Osteoblast (primary cell): ENCODE measurements at regions not wholly inside any gene's neighbourhood (a gene's known extent, or its start where the extent isn't known, plus 50 kb on each side); places are given as distances from the start of the nearest gene placed in this dataset.

Source experiments
- DNase-seq: peaks from one replicate; pipeline ENCODE4 v3.0.0; 2011; ENCODE audit warnings: low spot score, mixed read lengths; ENCODE audit not compliant: insufficient read length; ENCODE audit errors: missing footprints
- H2AFZ ChIP-seq: 2 replicates; pipeline ENCODE4 v1.6.0; 2011; ENCODE audit warnings: mild to moderate bottlenecking, low read length
- H3K27ac ChIP-seq: 2 replicates; pipeline ENCODE4 v1.5.1; 2011; ENCODE audit warnings: mild to moderate bottlenecking, low read depth, low read length, moderate library complexity
- H3K27me3 ChIP-seq: 2 replicates; pipeline ENCODE4 v1.6.0; 2012; ENCODE audit warnings: mild to moderate bottlenecking, control low read depth, inconsistent platforms, low read length, moderate library complexity; ENCODE audit not compliant: insufficient read depth
- H3K36me3 ChIP-seq: 2 replicates; pipeline ENCODE4 v1.5.1; 2011; ENCODE audit warnings: mild to moderate bottlenecking, low read length, control low read depth, moderate library complexity; ENCODE audit not compliant: insufficient read depth
- H3K4me1 ChIP-seq: 2 replicates; pipeline ENCODE4 v1.5.1; 2011; ENCODE audit warnings: mild to moderate bottlenecking, low read length, control low read depth, moderate library complexity; ENCODE audit not compliant: insufficient read depth
- H3K4me2 ChIP-seq: 2 replicates; pipeline ENCODE4 v1.6.0; 2011; ENCODE audit warnings: mild to moderate bottlenecking, low read length; ENCODE audit not compliant: insufficient read depth
- H3K4me3 ChIP-seq: fragments of 200-600 bp; sonication (generic); 3 replicates; pipeline ENCODE4 v1.5.1; 2012; ENCODE audit warnings: mild to moderate bottlenecking, low read length, inconsistent platforms; ENCODE audit not compliant: insufficient read depth
- H3K79me2 ChIP-seq: 2 replicates; pipeline ENCODE4 v1.6.0; 2012; ENCODE audit warnings: mild to moderate bottlenecking, low read length, control low read depth, inconsistent platforms; ENCODE audit not compliant: insufficient read depth
- H3K9me3 ChIP-seq: 2 replicates; pipeline ENCODE4 v1.5.1; 2011; ENCODE audit warnings: low read depth, low read length, control low read depth
- H4K20me1 ChIP-seq: 2 replicates; pipeline ENCODE4 v1.6.0; 2012; ENCODE audit warnings: mild to moderate bottlenecking, low read length, control low read depth; ENCODE audit not compliant: insufficient read depth
- TF ChIP-seq, protein P1 (sequence below): IDR thresholded peaks from 2 replicates; pipeline ENCODE4 v1.5.1; 2011; ENCODE audit warnings: mild to moderate bottlenecking, low read depth, low read length, moderate library complexity; ENCODE audit errors: extremely low read depth

DNA sequence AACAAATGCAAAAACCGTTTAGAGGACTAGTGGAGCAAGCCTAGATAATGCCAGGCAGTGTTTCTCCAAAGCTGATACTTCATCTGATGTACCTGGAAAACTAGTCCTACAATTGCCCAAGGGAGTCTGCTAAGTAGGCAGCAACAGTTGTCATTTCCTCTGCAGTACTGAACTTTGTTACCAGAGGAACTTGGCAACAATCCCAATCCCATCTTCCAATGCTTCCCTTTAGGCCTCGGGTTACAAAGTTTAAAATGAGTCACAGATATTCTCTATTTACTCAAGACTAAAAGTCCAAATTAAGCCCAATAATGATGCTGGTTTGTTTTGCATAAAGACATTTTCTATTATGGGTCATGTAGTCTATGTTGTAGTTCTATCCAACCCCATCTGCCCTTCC, 120.0 kb upstream of the GLRA2 start:
- no peaks in the 10 kb centered on the region for H3K4me1 ChIP-seq
- H3K4me2 ChIP-seq = no peak overlapping the region
- H4K20me1 ChIP-seq = no peaks in the 10 kb centered on the region
- H3K4me3 ChIP-seq = no peak overlapping the region
- H3K27me3 ChIP-seq = no peaks in the 10 kb centered on the region
- H3K36me3 ChIP-seq = no peaks in the 10 kb centered on the region
- no peak overlapping the region for H2AFZ ChIP-seq
- no peaks in the 10 kb centered on the region for H3K9me3 ChIP-seq
- no peak for DNase-seq
- no peak overlapping the region for H3K27ac ChIP-seq
- TF ChIP-seq, protein P1, sequence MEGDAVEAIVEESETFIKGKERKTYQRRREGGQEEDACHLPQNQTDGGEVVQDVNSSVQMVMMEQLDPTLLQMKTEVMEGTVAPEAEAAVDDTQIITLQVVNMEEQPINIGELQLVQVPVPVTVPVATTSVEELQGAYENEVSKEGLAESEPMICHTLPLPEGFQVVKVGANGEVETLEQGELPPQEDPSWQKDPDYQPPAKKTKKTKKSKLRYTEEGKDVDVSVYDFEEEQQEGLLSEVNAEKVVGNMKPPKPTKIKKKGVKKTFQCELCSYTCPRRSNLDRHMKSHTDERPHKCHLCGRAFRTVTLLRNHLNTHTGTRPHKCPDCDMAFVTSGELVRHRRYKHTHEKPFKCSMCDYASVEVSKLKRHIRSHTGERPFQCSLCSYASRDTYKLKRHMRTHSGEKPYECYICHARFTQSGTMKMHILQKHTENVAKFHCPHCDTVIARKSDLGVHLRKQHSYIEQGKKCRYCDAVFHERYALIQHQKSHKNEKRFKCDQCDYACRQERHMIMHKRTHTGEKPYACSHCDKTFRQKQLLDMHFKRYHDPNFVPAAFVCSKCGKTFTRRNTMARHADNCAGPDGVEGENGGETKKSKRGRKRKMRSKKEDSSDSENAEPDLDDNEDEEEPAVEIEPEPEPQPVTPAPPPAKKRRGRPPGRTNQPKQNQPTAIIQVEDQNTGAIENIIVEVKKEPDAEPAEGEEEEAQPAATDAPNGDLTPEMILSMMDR = no peak
- no peaks in the 10 kb centered on the region for H3K79me2 ChIP-seq

GRCh38 chrX:14406225-14406624, 123.1 kb upstream of the GLRA2 start:
- Histone ChIP-seq H3K9me3 (no peaks in the 10 kb centered on the region), H3K79me2 (no peaks in the 10 kb centered on the region), H4K20me1 (no peaks in the 10 kb centered on the region), H3K4me3 (no peak overlapping the region), H2AFZ (no peak overlapping the region), H3K4me1 (no peaks in the 10 kb centered on the region), H3K4me2 (no peak overlapping the region), H3K36me3 (no peaks in the 10 kb centered on the region), H3K27me3 (no peaks in the 10 kb centered on the region), H3K27ac (no peak overlapping the region)
- TF ChIP-seq, protein P1 = no peak
- no peak for DNase-seq

DNA sequence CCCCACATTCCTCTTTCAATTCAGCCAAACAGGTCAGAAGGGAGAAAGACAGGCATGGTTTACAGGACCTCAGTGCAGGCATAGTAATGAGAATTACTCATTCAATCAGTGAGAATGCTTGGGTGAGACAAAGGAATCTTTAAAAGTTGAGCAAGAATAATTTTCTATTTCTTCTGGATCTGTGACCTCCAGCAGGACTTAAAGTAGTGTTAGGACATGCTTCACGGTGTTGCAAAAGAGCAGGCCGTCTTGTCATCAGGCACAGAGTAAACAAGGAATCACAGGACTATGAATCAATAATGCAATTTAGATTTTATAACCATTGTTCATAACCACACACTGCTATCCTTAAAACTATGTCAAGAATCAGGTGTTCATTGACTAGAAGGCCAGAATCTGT, 130.6 kb upstream of the GLRA2 start:
- no peaks in the 10 kb centered on the region for H3K27me3 ChIP-seq
- H2AFZ ChIP-seq = no peak overlapping the region
- H3K36me3 ChIP-seq = no peaks in the 10 kb centered on the region
- H3K79me2 ChIP-seq = no peaks in the 10 kb centered on the region
- no peak overlapping the region for H3K4me3 ChIP-seq
- H4K20me1 ChIP-seq = no peaks in the 10 kb centered on the region
- no peak overlapping the region for H3K27ac ChIP-seq
- no peak for DNase-seq
- no peak overlapping the region for H3K4me2 ChIP-seq
- TF ChIP-seq, protein P1 = no peak
- H3K9me3 ChIP-seq = no peaks in the 10 kb centered on the region
- H3K4me1 ChIP-seq = no peaks in the 10 kb centered on the region

DNA sequence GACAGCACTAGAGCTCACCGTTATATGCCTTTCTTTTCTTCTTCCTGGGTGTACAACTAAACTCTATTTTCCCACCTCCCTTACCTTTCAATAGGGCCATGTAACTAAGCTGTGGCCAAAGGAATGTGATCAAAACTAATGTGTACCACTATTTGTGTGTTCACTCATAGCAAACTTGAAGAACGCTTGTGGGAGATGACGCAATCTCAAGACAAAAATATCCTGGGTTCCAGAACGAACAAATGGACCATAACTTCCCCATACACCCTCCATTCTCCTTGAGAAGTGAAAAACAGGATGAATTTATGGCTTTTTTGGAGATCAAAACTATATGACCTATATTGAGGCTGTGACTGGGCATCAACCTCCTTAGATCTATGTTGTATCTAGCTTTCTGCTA, 139.7 kb upstream of the GLRA2 start:
- H2AFZ ChIP-seq = no peak overlapping the region
- no peaks in the 10 kb centered on the region for H3K4me1 ChIP-seq
- no peak overlapping the region for H3K4me2 ChIP-seq
- H3K27me3 ChIP-seq = no peaks in the 10 kb centered on the region
- no peaks in the 10 kb centered on the region for H3K9me3 ChIP-seq
- H3K27ac ChIP-seq = no peak overlapping the region
- TF ChIP-seq, protein P1 = no peak
- DNase-seq = no peak
- no peak overlapping the region for H3K4me3 ChIP-seq
- H3K36me3 ChIP-seq = no peaks in the 10 kb centered on the region
- no peaks in the 10 kb centered on the region for H3K79me2 ChIP-seq
- H4K20me1 ChIP-seq = no peaks in the 10 kb centered on the region
